Activated naive CD4-positive, alpha-beta T cell treated with anti-CD3 and anti-CD28 coated beads, Interleukin-2, amount 50 U/mL, for 72 hours (primary cell): ENCODE measurements at regions not wholly inside any gene's neighbourhood (a gene's known extent, or its start where the extent isn't known, plus 50 kb on each side); places are given as distances from the start of the nearest gene placed in this dataset.
"Not testable (repeated sequence)": the region's sequence is repeated elsewhere in the genome, so short reads cannot be mapped to it uniquely, and the experiment has no call there.

Experiments used
- ATAC-seq, 2 donors: fragments of 150-1000 bp; cut with Tn5 transposase; 2 replicates each; pipeline ENCODE4 v1.10.0; 2021; ENCODE audit warnings: mild to moderate bottlenecking in 2 of 2, moderate library complexity in 2 of 2
- DNase-seq, 2 donors: peaks; one replicate each; pipeline ENCODE4 v3.0.0; 2021 to 2022; ENCODE audit warnings: low spot score in 2 of 2
- H3K27ac Mint-ChIP-seq, 2 donors: one replicate each; pipeline ENCODE4 v1.8.0; 2022; ENCODE audit warnings: mild to moderate bottlenecking in 2 of 2, mixed read lengths in 2 of 2
- H3K36me3 Mint-ChIP-seq, 2 donors: one replicate each; pipeline ENCODE4 v1.8.0; 2022; ENCODE audit warnings: mixed read lengths in 2 of 2
- H3K9me3 Mint-ChIP-seq, 2 donors: one replicate each; pipeline ENCODE4 v1.8.0; 2022; ENCODE audit warnings: mixed read lengths in 2 of 2

GRCh38 chr6:2576499-2576898, 174.2 kb downstream of the MYLK4 start:
- Mint-ChIP-seq H3K27ac (no peak overlapping the region), H3K9me3 (peaks cover 0 to 7% of the 10 kb centered on the region in 2 donors), H3K36me3 (peaks cover 0 to 6% of the 10 kb centered on the region in 2 donors)
- ATAC-seq (no peak), DNase-seq (no peak)

- Mint-ChIP-seq H3K27ac (no peak overlapping the region), H3K36me3 (peaks cover 0 to 6% of the 10 kb centered on the region in 2 donors), H3K9me3 (peaks cover 0 to 7% of the 10 kb centered on the region in 2 donors)
- no peak for ATAC-seq
- DNase-seq, result no peak
These were observed 175.5 kb downstream of the MYLK4 start for GRCh38 chr6:2575236-2575635.

GRCh38 chr6:2569420-2569819, 181.3 kb downstream of the MYLK4 start:
- not testable (repeated sequence) for DNase-seq, ATAC-seq, H3K36me3 Mint-ChIP-seq, H3K27ac Mint-ChIP-seq
- peaks cover 4 to 10% of the 10 kb centered on the region in 2 donors for H3K9me3 Mint-ChIP-seq

GRCh38 chr6:2566048-2566447, 184.7 kb downstream of the MYLK4 start:
- Mint-ChIP-seq H3K36me3 (peaks cover 0 to 6% of the 10 kb centered on the region in 2 donors), H3K27ac (no peak overlapping the region), H3K9me3 (peaks cover 4 to 10% of the 10 kb centered on the region in 2 donors)
- ATAC-seq, result no peak
- no peak for DNase-seq

- DNase-seq, result no peak
- H3K36me3 Mint-ChIP-seq, result peaks cover 0 to 6% of the 10 kb centered on the region in 2 donors
- H3K27ac Mint-ChIP-seq, result no peak overlapping the region
- ATAC-seq, result no peak
- peaks cover 4 to 10% of the 10 kb centered on the region in 2 donors for H3K9me3 Mint-ChIP-seq
These were observed 185.2 kb downstream of the MYLK4 start for GRCh38 chr6:2565499-2565898.

- no peaks in the 10 kb centered on the region for H3K36me3 Mint-ChIP-seq
- peak; percentile 91 to 98 for ATAC-seq
- no peak overlapping the region for H3K27ac Mint-ChIP-seq
- peaks cover 0 to 5% of the 10 kb centered on the region in 2 donors for H3K9me3 Mint-ChIP-seq
- DNase-seq, result peak in 1 of 2 donors; percentile 28
These were observed 187.1 kb downstream of the MYLK4 start for GRCh38 chr6:2563635-2564034.

GRCh38 chr6:2562721-2563451, 187.8 kb downstream of the MYLK4 start:
- H3K9me3 Mint-ChIP-seq, result no peaks in the 10 kb centered on the region
- DNase-seq (no peak), ATAC-seq (no peak)
- H3K27ac Mint-ChIP-seq, result no peak overlapping the region
- H3K36me3 Mint-ChIP-seq, result no peaks in the 10 kb centered on the region

- DNase-seq, result no peak
- no peak overlapping the region for H3K27ac Mint-ChIP-seq
- ATAC-seq, result no peak
- no peaks in the 10 kb centered on the region for H3K36me3 Mint-ChIP-seq
- no peaks in the 10 kb centered on the region for H3K9me3 Mint-ChIP-seq
These were observed 189.6 kb downstream of the MYLK4 start for GRCh38 chr6:2560917-2561698.

GRCh38 chr6:2560140-2560818, 190.4 kb downstream of the MYLK4 start:
- no peaks in the 10 kb centered on the region for H3K36me3 Mint-ChIP-seq
- no peak for ATAC-seq
- no peaks in the 10 kb centered on the region for H3K9me3 Mint-ChIP-seq
- H3K27ac Mint-ChIP-seq, result no peak overlapping the region
- no peak for DNase-seq

- no peak for DNase-seq
- ATAC-seq, result no peak
- Mint-ChIP-seq H3K36me3 (no peaks in the 10 kb centered on the region), H3K9me3 (no peaks in the 10 kb centered on the region), H3K27ac (no peak overlapping the region)
These were observed 191.6 kb downstream of the MYLK4 start for GRCh38 chr6:2558861-2559801.

GRCh38 chr6:2558098-2558680, 192.5 kb downstream of the MYLK4 start:
- ATAC-seq (no peak), DNase-seq (no peak)
- H3K9me3 Mint-ChIP-seq, result no peaks in the 10 kb centered on the region
- no peaks in the 10 kb centered on the region for H3K36me3 Mint-ChIP-seq
- no peak overlapping the region for H3K27ac Mint-ChIP-seq

- ATAC-seq, result no peak
- no peaks in the 10 kb centered on the region for H3K36me3 Mint-ChIP-seq
- DNase-seq, result no peak
- H3K9me3 Mint-ChIP-seq, result no peaks in the 10 kb centered on the region
- H3K27ac Mint-ChIP-seq, result no peak overlapping the region
These were observed 193.5 kb downstream of the MYLK4 start for GRCh38 chr6:2557181-2557720.

- Mint-ChIP-seq H3K27ac (no peak overlapping the region), H3K9me3 (no peaks in the 10 kb centered on the region), H3K36me3 (no peaks in the 10 kb centered on the region)
- DNase-seq (no peak), ATAC-seq (no peak)
These were observed 194.0 kb downstream of the MYLK4 start for GRCh38 chr6:2556761-2557160.

GRCh38 chr6:2554651-2555260, 196.0 kb downstream of the MYLK4 start:
- ATAC-seq (no peak), DNase-seq (no peak)
- no peak overlapping the region for H3K27ac Mint-ChIP-seq
- H3K9me3 Mint-ChIP-seq, result no peaks in the 10 kb centered on the region
- H3K36me3 Mint-ChIP-seq, result no peaks in the 10 kb centered on the region

- H3K27ac Mint-ChIP-seq, result no peak overlapping the region
- H3K9me3 Mint-ChIP-seq, result no peaks in the 10 kb centered on the region
- H3K36me3 Mint-ChIP-seq, result peaks cover 0 to 6% of the 10 kb centered on the region in 2 donors
These were observed 198.1 kb downstream of the MYLK4 start for GRCh38 chr6:2552526-2553154.

More at GRCh38 chr6:2552526-2553154, 198.1 kb downstream of the MYLK4 start:
- ATAC-seq, result no peak
- DNase-seq, result no peak
